ENCODE measurements at regions not wholly inside any gene's neighbourhood (a gene's known extent, or its start where the extent isn't known, plus 50 kb on each side); places are given as distances from the start of the nearest gene placed in this dataset.

DNA sequence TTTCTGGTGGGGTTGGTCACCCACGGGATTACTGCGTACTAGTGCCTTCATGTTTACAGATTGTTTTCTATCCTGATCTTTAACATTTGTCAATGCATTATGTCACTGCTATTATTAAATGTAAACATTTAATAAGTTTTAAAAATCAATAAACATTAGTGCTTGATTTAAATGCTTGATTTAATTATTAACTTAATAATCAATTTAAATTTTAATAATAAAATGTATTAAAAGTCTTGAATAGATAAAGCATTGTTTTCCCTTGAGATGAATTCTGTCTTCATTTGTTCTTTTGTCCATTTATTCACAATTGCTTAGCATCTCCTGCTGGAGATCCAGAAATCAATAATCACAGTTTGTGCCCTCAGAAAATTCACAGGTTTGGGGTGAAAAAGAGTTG lies 201.8 kb upstream of the HDAC9 start:
- H3K4me3 ChIP-seq (ENCODE audit: low read depth, low read length), result no peak overlapping the region
- TF ChIP-seq, protein P1, sequence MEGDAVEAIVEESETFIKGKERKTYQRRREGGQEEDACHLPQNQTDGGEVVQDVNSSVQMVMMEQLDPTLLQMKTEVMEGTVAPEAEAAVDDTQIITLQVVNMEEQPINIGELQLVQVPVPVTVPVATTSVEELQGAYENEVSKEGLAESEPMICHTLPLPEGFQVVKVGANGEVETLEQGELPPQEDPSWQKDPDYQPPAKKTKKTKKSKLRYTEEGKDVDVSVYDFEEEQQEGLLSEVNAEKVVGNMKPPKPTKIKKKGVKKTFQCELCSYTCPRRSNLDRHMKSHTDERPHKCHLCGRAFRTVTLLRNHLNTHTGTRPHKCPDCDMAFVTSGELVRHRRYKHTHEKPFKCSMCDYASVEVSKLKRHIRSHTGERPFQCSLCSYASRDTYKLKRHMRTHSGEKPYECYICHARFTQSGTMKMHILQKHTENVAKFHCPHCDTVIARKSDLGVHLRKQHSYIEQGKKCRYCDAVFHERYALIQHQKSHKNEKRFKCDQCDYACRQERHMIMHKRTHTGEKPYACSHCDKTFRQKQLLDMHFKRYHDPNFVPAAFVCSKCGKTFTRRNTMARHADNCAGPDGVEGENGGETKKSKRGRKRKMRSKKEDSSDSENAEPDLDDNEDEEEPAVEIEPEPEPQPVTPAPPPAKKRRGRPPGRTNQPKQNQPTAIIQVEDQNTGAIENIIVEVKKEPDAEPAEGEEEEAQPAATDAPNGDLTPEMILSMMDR (conservative IDR thresholded peaks at IDR 0.05; ENCODE audit: low read depth, low read length), result no peak
- DNase-seq (ENCODE audit: low read depth), result no peak

DNA sequence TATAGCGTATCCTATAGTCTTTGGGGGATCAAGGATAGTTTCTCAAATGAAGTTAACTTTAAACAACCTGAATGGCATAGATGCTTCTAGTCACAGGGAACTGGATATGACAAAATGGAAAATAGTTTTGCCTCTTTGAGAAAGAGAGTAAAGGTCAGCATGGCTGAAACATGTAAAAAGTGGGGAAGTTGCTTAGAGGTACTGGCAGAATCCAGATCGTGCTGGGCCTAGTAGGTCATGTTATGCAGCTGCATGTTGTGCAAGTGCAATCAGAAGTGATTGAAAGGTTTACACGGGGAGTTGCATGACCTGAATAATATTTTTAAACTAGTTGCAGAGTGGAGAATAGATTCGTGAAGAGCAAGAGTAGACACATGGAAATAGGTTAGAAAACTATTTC lies 201.1 kb upstream of the HDAC9 start:
- TF ChIP-seq, protein P1 (conservative IDR thresholded peaks at IDR 0.05; ENCODE audit: low read depth, low read length), result no peak
- H3K4me3 ChIP-seq (ENCODE audit: low read depth, low read length), result no peak overlapping the region
- DNase-seq (ENCODE audit: low read depth), result no peak

DNA sequence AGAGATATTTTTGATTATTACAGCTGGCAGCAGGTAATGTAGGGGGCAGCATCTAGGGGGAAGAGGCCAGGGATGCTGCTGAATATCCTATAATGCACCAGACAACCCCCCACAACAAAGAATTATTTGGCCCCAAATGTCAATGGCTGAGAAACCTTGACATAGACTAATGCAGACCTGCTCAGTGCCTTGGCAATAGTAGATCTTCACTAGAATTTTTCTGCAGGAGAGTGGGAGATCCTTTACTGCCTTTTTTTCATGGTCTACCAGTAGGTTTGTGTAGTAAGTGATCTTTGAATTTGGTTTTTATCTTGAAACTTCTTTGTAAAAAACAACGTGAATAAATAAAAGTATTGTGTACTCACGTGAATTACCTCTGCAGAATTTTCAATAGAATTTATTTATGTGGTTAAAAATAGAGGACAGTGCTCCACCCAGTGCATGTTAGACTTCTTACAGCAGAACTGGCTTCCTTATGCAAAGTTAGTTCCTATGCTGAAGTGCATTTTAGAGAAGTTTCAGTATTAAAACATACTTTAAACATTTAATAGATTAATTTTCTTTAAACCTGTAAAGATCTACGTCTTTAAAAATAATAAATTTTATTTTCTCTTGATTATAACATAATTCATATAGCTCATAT lies 199.6 kb upstream of the HDAC9 start:
- no peak overlapping the region for H3K4me3 ChIP-seq (ENCODE audit: low read depth, low read length)
- TF ChIP-seq, protein P1 (conservative IDR thresholded peaks at IDR 0.05; ENCODE audit: low read depth, low read length), result no peak
- no peak for DNase-seq (ENCODE audit: low read depth)

DNA sequence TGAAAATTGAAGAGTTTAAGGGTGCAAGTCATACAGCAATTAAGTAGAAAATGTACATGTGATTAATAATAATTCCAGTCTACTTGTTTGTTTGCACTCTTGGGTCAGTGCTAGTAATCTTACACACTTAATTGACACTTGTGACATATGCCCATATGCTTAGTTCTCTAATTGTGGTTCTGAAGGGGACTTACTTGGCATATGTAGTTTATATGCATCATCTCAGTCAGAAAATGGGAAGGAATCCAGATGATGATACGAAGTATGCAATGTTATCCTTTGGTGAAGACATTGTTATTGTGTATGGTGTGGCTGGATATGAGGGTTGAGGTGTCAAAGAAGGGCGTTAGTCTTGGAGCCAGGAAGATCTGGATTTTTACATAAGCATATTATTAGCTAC lies 193.5 kb upstream of the HDAC9 start:
- TF ChIP-seq, protein P1 (conservative IDR thresholded peaks at IDR 0.05; ENCODE audit: low read depth, low read length), result no peak
- no peak overlapping the region for H3K4me3 ChIP-seq (ENCODE audit: low read depth, low read length)
- DNase-seq (ENCODE audit: low read depth), result no peak

DNA sequence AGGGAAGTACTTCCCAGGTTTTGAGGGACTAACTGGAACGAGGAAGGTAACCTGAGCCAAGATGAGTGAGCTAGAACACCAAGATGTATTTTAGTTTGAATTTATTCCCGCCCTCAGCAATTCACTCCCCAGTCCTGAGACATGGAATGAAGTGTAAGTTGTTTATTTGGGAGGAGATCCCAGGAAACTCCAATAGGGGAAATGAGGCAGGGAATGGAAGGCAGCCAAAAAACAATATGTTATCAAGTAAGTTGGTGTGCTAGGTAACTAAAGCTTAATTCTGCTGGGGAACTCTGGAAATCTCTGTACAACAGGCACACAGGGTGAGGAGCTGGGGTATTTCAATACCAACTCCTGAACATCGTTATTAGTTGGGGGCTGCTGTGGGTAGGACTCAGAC lies 189.7 kb upstream of the HDAC9 start:
- no peak overlapping the region for H3K4me3 ChIP-seq (ENCODE audit: low read depth, low read length)
- no peak for DNase-seq (ENCODE audit: low read depth)
- TF ChIP-seq, protein P1 (conservative IDR thresholded peaks at IDR 0.05; ENCODE audit: low read depth, low read length), result no peak

DNA sequence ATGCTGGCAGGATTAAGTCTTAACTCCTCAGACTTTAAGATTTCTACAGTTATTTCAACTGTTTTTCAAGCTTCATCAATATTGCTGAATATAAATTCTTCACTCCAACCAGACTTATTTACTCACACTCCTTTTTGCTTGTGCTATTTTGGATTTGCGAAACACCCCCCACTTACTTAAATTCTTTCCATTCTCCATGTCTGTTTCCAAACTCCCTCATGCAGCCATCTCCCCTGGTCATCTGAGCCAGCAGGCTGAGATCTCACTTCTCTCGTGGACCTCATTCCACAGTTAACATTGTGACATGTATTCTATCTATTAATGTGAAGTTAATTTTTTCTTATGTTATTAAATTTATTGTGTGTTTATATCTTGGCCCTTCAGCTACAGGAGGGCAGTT lies 188.9 kb upstream of the HDAC9 start:
- H3K4me3 ChIP-seq (ENCODE audit: low read depth, low read length), result no peak overlapping the region
- no peak for DNase-seq (ENCODE audit: low read depth)
- TF ChIP-seq, protein P1 (conservative IDR thresholded peaks at IDR 0.05; ENCODE audit: low read depth, low read length), result no peak

DNA sequence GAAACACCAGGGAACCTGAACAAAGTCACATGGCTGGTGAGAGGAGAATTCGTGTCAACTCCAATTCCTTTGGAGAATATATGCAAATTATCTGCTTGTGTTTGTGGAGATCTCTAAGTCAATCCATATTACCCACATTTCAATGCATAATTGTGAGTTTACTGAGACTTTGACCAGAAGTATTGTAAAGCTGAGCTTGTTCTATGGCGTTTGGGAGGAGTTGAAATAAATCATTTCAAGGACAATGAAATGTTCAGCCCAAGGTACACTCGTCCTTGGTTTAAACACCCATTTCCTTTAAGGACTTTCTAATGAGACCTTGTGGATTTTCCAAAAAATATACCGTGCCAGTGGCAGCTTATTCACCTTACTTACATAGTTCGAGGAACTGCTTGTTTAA lies 186.6 kb upstream of the HDAC9 start:
- TF ChIP-seq, protein P1 (conservative IDR thresholded peaks at IDR 0.05; ENCODE audit: low read depth, low read length), result no peak
- H3K4me3 ChIP-seq (ENCODE audit: low read depth, low read length), result no peak overlapping the region
- no peak for DNase-seq (ENCODE audit: low read depth)

Measured in epithelial cell of proximal tubule (primary cell).